Glomerular endothelial cell (primary cell): ENCODE measurements at regions not wholly inside any gene's neighbourhood (a gene's known extent, or its start where the extent isn't known, plus 50 kb on each side); places are given as distances from the start of the nearest gene placed in this dataset.

Experiments used
- DNase-seq: peaks from one replicate; pipeline ENCODE4 v3.0.0-alpha.2; 2011; ENCODE audit warnings: low read depth, low spot score; ENCODE audit errors: extremely low read depth

GRCh38 chr2:70354264-70354949, 52.5 kb upstream of the FAM136A start:
- no peak for DNase-seq
